Psoas muscle (tissue), 7 donors: ENCODE measurements at regions not wholly inside any gene's neighbourhood (a gene's known extent, or its start where the extent isn't known, plus 50 kb on each side); places are given as distances from the start of the nearest gene placed in this dataset.

Experiments used
- ATAC-seq, 4 donors: fragments of 200-7000 bp; cut with Tn5 transposase; one replicate each; pipeline ENCODE4 v1.9.1; 2020; ENCODE audit warnings: moderate library complexity in 3 of 4, mild to moderate bottlenecking in 2 of 4
- DNase-seq, 2 donors: peaks; one replicate each; pipeline ENCODE4 v3.0.0-alpha.2; 2020
- H3K27ac ChIP-seq: fragments of 200-600 bp; one replicate; pipeline ENCODE4 v1.8.0; 2022
- H3K27me3 ChIP-seq, 3 donors: fragments of 200-600 bp in 1 of 3; one replicate each; pipeline versions ENCODE4 v1.6.1 to v1.8.0; 2013 to 2022; ENCODE audit warnings: low read length in 2 of 3, mild to moderate bottlenecking in 2 of 3, moderate library complexity in 1 of 3; ENCODE audit not compliant: insufficient read depth in 3 of 3
- H3K36me3 ChIP-seq, 2 donors: fragments of 200-600 bp in 1 of 2; one replicate each; pipeline versions ENCODE4 v1.6.1 to v1.8.0; 2013 to 2022; ENCODE audit warnings: low read depth in 1 of 2, mild to moderate bottlenecking in 1 of 2, moderate library complexity in 1 of 2; ENCODE audit not compliant: insufficient read depth in 1 of 2
- H3K4me1 ChIP-seq: fragments of 200-600 bp; one replicate; pipeline ENCODE4 v1.8.0; 2022
- H3K4me3 ChIP-seq: fragments of 200-600 bp; one replicate; pipeline ENCODE4 v1.8.0; 2022; ENCODE audit warnings: mild to moderate bottlenecking
- H3K9me3 ChIP-seq: fragments of 200-600 bp; one replicate; pipeline ENCODE4 v1.8.0; 2022
- CTCF ChIP-seq: fragments of 200-600 bp; IDR thresholded peaks from one replicate; pipeline ENCODE4 v1.8.0; 2022; ENCODE audit warnings: antibody characterized with exemption
- WGBS, 3 donors: extraction: QIAGEN DNeasy Blood & Tissue Kit; methylation state at CpG; one replicate each; pipeline versions ENCODE4 v1.1.6 to v1.1.7; 2013; 5-methylcytosine and 5-hydroxymethylcytosine counted together
- intact Hi-C, 2 donors: fragments of 100-400 bp; cut with DNase I; formaldehyde crosslinking; loops; one replicate each; pipeline versions ENCODE4 v1.11.0 to v1.14.2; 2022
- donor health status: healthy with polysubstance abuse.
- donor health status: DM: no; HTN: no; CAD: no; lungs with moderate emphysema.
- donor health status: Bipolar disorder and iron deficiency.
- donor health status: healthy.
- donor health status: DM: yes; HTN: yes; CAD: no.
- donor health status: DM: no; HTN: no; CAD: no.
- donor health status: DM: yes; HTN: yes; CAD: no.

GRCh38 chr10:75335191-75335590 lies 66.4 kb downstream of the ZNF503 start:
- Histone ChIP-seq H3K36me3 (no peaks in the 10 kb centered on the region), H3K9me3 (no peaks in the 10 kb centered on the region), H3K27me3 (no peaks in the 10 kb centered on the region), H3K4me3 (no peak overlapping the region), H3K27ac (no peak overlapping the region), H3K4me1 (no peaks in the 10 kb centered on the region)
- WGBS, 3 donors, result 54 to 72% (median 54%) methylated on average over 1 of the region's 1 CpG
- intact Hi-C loops, result no loop called here
- TF ChIP-seq CTCF, result no peak
- no peak for ATAC-seq
- DNase-seq, result no peak

- Histone ChIP-seq H3K27me3 (no peaks in the 10 kb centered on the region), H3K36me3 (no peaks in the 10 kb centered on the region), H3K27ac (no peak overlapping the region), H3K4me1 (no peaks in the 10 kb centered on the region), H3K4me3 (no peak overlapping the region), H3K9me3 (no peaks in the 10 kb centered on the region)
- WGBS, 3 donors, result 42 to 59% (median 44%) methylated on average over 1 of the region's 1 CpG
- DNase-seq, result no peak
- ATAC-seq, result no peak
- intact Hi-C loops, result no loop called here
- TF ChIP-seq CTCF, result no peak
Measured at GRCh38 chr10:75334720-75335119, 66.8 kb downstream of the ZNF503 start.

- DNase-seq, result no peak
- Histone ChIP-seq H3K4me1 (no peaks in the 10 kb centered on the region), H3K36me3 (no peaks in the 10 kb centered on the region), H3K27ac (no peak overlapping the region), H3K9me3 (no peaks in the 10 kb centered on the region), H3K4me3 (no peak overlapping the region), H3K27me3 (no peaks in the 10 kb centered on the region)
- TF ChIP-seq CTCF, result no peak
- intact Hi-C loops, result no loop called here
- WGBS, 3 donors, result 92 to 95% (median 94%) methylated on average over 1 of the region's 1 CpG
- ATAC-seq, result no peak
Measured at GRCh38 chr10:75332081-75332480, 69.5 kb downstream of the ZNF503 start.

- no peaks in the 10 kb centered on the region for H3K4me1 ChIP-seq
- DNase-seq (no peak), ATAC-seq (no peak)
- WGBS, 3 donors, result 87 to 98% (median 92%) methylated on average over 1 of the region's 1 CpG
- H3K4me3 ChIP-seq, result no peak overlapping the region
- no peak for TF ChIP-seq CTCF
- H3K36me3 ChIP-seq, result no peaks in the 10 kb centered on the region
- H3K27me3 ChIP-seq, result no peaks in the 10 kb centered on the region
- intact Hi-C loops, result no loop called here
- no peak overlapping the region for H3K27ac ChIP-seq
- no peaks in the 10 kb centered on the region for H3K9me3 ChIP-seq
Measured at GRCh38 chr10:75331081-75331480, 70.5 kb downstream of the ZNF503 start.

- Histone ChIP-seq H3K27ac (no peak overlapping the region), H3K9me3 (no peaks in the 10 kb centered on the region), H3K4me1 (no peaks in the 10 kb centered on the region), H3K36me3 (no peaks in the 10 kb centered on the region), H3K27me3 (no peaks in the 10 kb centered on the region), H3K4me3 (no peak overlapping the region)
- no peak for TF ChIP-seq CTCF
- DNase-seq (no peak), ATAC-seq (no peak)
- 63 to 75% (median 74%) methylated on average over 2 of the region's 2 CpGs for WGBS, 3 donors
- intact Hi-C loops, result no loop called here
Measured at GRCh38 chr10:75329190-75329745, 72.3 kb downstream of the ZNF503 start.
